ENCODE measurements at regions not wholly inside any gene's neighbourhood (a gene's known extent, or its start where the extent isn't known, plus 50 kb on each side); places are given as distances from the start of the nearest gene placed in this dataset.

GRCh38 chr6:3664625-3665041 is 86.9 kb downstream of the PXDC1 start:
- no peak overlapping the region for H3K4me3 ChIP-seq
- H3K4me1 ChIP-seq: peaks cover 0 to 25% (median 0%) of the 10 kb centered on the region in 3 donors
- TF ChIP-seq CTCF (IDR thresholded peaks at IDR 0.05) (no peak), POLR2AphosphoS5 (IDR thresholded peaks at IDR 0.05) (no peak), POLR2A (IDR thresholded peaks at IDR 0.05) (no peak), EP300 (IDR thresholded peaks at IDR 0.05) (no peak)
- ATAC-seq: peak; percentile 31
- no peaks in the 10 kb centered on the region for H3K27me3 ChIP-seq
- peak overlapping the region in 2 of 4 donors; percentile 50 to 52 for H3K27ac ChIP-seq
- H3K9me3 ChIP-seq: peaks cover 0 to 8% (median 0%) of the 10 kb centered on the region in 3 donors
- H3K36me3 ChIP-seq: no peaks in the 10 kb centered on the region
- 51 to 60% methylated on average over 1 to 8 of the region's 8 CpGs for WGBS, 2 donors (ENCODE audit: low coverage in 1 of 2)

GRCh38 chr6:3663811-3664210 is 87.7 kb downstream of the PXDC1 start:
- TF ChIP-seq EP300 (IDR thresholded peaks at IDR 0.05): no peak
- TF ChIP-seq POLR2A (IDR thresholded peaks at IDR 0.05): no peak
- TF ChIP-seq CTCF (IDR thresholded peaks at IDR 0.05): no peak
- no peak for TF ChIP-seq POLR2AphosphoS5 (IDR thresholded peaks at IDR 0.05)
- ATAC-seq: no peak
- 89 to 100% methylated on average over 1 to 6 of the region's 6 CpGs for WGBS, 2 donors (ENCODE audit: low coverage in 1 of 2)
- peaks cover 0 to 25% (median 0%) of the 10 kb centered on the region in 3 donors for H3K4me1 ChIP-seq
- no peak overlapping the region for H3K4me3 ChIP-seq
- no peak overlapping the region for H3K27ac ChIP-seq
- no peaks in the 10 kb centered on the region for H3K36me3 ChIP-seq
- H3K27me3 ChIP-seq: no peaks in the 10 kb centered on the region
- H3K9me3 ChIP-seq: peaks cover 0 to under 1% (median 0%) of the 10 kb centered on the region in 3 donors

- no peak overlapping the region for H3K27ac ChIP-seq
- H3K4me1 ChIP-seq: peaks cover 0 to 25% (median 0%) of the 10 kb centered on the region in 3 donors
- TF ChIP-seq POLR2AphosphoS5 (IDR thresholded peaks at IDR 0.05) (no peak), CTCF (IDR thresholded peaks at IDR 0.05) (no peak), EP300 (IDR thresholded peaks at IDR 0.05) (no peak), POLR2A (IDR thresholded peaks at IDR 0.05) (no peak)
- no peaks in the 10 kb centered on the region for H3K9me3 ChIP-seq
- WGBS, 2 donors (ENCODE audit: low coverage in 1 of 2): 60 to 79% methylated on average over 1 to 4 of the region's 8 CpGs
- no peak for ATAC-seq
- no peaks in the 10 kb centered on the region for H3K36me3 ChIP-seq
- no peak overlapping the region for H3K4me3 ChIP-seq
- no peaks in the 10 kb centered on the region for H3K27me3 ChIP-seq
Observed at GRCh38 chr6:3663081-3663480, 88.4 kb downstream of the PXDC1 start.

GRCh38 chr6:3661390-3661789 is 90.1 kb downstream of the PXDC1 start:
- WGBS, 2 donors (ENCODE audit: low coverage in 1 of 2): 83% methylated on average over 4 of the region's 12 CpGs; no CpG with 5 or more reads in 1 of the 2 donors
- Histone ChIP-seq H3K4me1 (peaks cover 0 to 25% (median 0%) of the 10 kb centered on the region in 3 donors), H3K36me3 (no peaks in the 10 kb centered on the region), H3K9me3 (no peaks in the 10 kb centered on the region), H3K4me3 (no peak overlapping the region), H3K27ac (no peak overlapping the region), H3K27me3 (no peaks in the 10 kb centered on the region)
- no peak for ATAC-seq
- TF ChIP-seq POLR2A (IDR thresholded peaks at IDR 0.05): no peak
- TF ChIP-seq POLR2AphosphoS5 (IDR thresholded peaks at IDR 0.05): no peak
- TF ChIP-seq CTCF (IDR thresholded peaks at IDR 0.05): no peak
- no peak for TF ChIP-seq EP300 (IDR thresholded peaks at IDR 0.05)

GRCh38 chr6:3660473-3660872 is 91.0 kb downstream of the PXDC1 start:
- ATAC-seq: no peak
- Histone ChIP-seq H3K4me3 (no peak overlapping the region), H3K27ac (no peak overlapping the region), H3K36me3 (no peaks in the 10 kb centered on the region), H3K4me1 (peaks cover 0 to 21% (median 0%) of the 10 kb centered on the region in 3 donors), H3K27me3 (no peaks in the 10 kb centered on the region), H3K9me3 (no peaks in the 10 kb centered on the region)
- TF ChIP-seq CTCF (IDR thresholded peaks at IDR 0.05) (no peak), POLR2AphosphoS5 (IDR thresholded peaks at IDR 0.05) (no peak), EP300 (IDR thresholded peaks at IDR 0.05) (no peak), POLR2A (IDR thresholded peaks at IDR 0.05) (no peak)
- 84 to 100% methylated on average over 1 to 4 of the region's 8 CpGs for WGBS, 2 donors (ENCODE audit: low coverage in 1 of 2)

All from gastroesophageal sphincter (tissue), 4 donors.